H9 (cell line): ENCODE measurements at regions not wholly inside any gene's neighbourhood (a gene's known extent, or its start where the extent isn't known, plus 50 kb on each side); places are given as distances from the start of the nearest gene placed in this dataset.

Experiments
- DNase-seq: peaks from one replicate; pipeline ENCODE4 v3.0.0-alpha.2; 2017
- H2AFZ ChIP-seq: one replicate; pipeline ENCODE4 v1.6.1; 2013; ENCODE audit warnings: mild to moderate bottlenecking, low read length, control low read depth, moderate library complexity
- H2AK5ac ChIP-seq: 2 replicates; pipeline ENCODE4 v1.6.1; 2013; ENCODE audit warnings: low read length, control low read depth, mixed read lengths; ENCODE audit not compliant: insufficient read length
- H2BK120ac ChIP-seq: one replicate; pipeline ENCODE4 v1.6.1; 2013; ENCODE audit warnings: low read depth, mild to moderate bottlenecking, low read length, control low read depth, inconsistent platforms; ENCODE audit not compliant: poor library complexity, severe bottlenecking
- H2BK12ac ChIP-seq: 2 replicates; pipeline ENCODE4 v1.6.1; 2013; ENCODE audit warnings: low read length, control low read depth, mixed read lengths, low read depth; ENCODE audit not compliant: insufficient read length
- H2BK15ac ChIP-seq: 2 replicates; pipeline ENCODE4 v1.6.1; 2013; ENCODE audit warnings: low read depth, low read length, control low read depth
- H2BK20ac ChIP-seq: one replicate; pipeline ENCODE4 v1.6.1; 2013; ENCODE audit warnings: low read depth, mild to moderate bottlenecking, low read length, control low read depth, inconsistent platforms; ENCODE audit not compliant: poor library complexity, severe bottlenecking
- H2BK5ac ChIP-seq: 2 replicates; pipeline ENCODE4 v1.6.1; 2013; ENCODE audit warnings: low read length, control low read depth, mixed read lengths; ENCODE audit not compliant: insufficient read length
- H3K14ac ChIP-seq: 2 replicates; pipeline ENCODE4 v1.6.1; 2013; ENCODE audit warnings: low read length, control low read depth; ENCODE audit not compliant: insufficient read depth
- H3K18ac ChIP-seq: 2 replicates; pipeline ENCODE4 v1.6.1; 2013; ENCODE audit warnings: low read depth, mild to moderate bottlenecking, mixed read lengths, low read length, control low read depth; ENCODE audit not compliant: insufficient read length
- H3K23ac ChIP-seq: 2 replicates; pipeline ENCODE4 v1.6.1; 2013; ENCODE audit warnings: low read length, control low read depth, mixed read lengths, low read depth; ENCODE audit not compliant: insufficient read length
- H3K23me2 ChIP-seq: 2 replicates; pipeline ENCODE4 v1.6.1; 2013; ENCODE audit warnings: low read depth, mild to moderate bottlenecking, mixed read lengths, low read length, control low read depth; ENCODE audit not compliant: insufficient read length, poor library complexity, severe bottlenecking
- H3K27ac ChIP-seq: 2 replicates; pipeline ENCODE4 v1.5.1; 2013; ENCODE audit warnings: low read length, control low read depth, mixed read lengths, low read depth; ENCODE audit not compliant: insufficient read length
- H3K27me3 ChIP-seq: 2 replicates; pipeline ENCODE4 v1.6.1; 2013; ENCODE audit warnings: low read length, control low read depth, inconsistent platforms; ENCODE audit not compliant: insufficient read depth
- H3K4ac ChIP-seq: 2 replicates; pipeline ENCODE4 v1.6.1; 2013; ENCODE audit warnings: low read depth, mild to moderate bottlenecking, control low read depth, inconsistent platforms, low read length, moderate library complexity
- H3K4me1 ChIP-seq: 2 replicates; pipeline ENCODE4 v1.6.1; 2013; ENCODE audit warnings: low read length, control low read depth, inconsistent platforms; ENCODE audit not compliant: insufficient read depth
- H3K4me2 ChIP-seq: 2 replicates; pipeline ENCODE4 v1.6.1; 2013; ENCODE audit warnings: low read length, control low read depth, mixed read lengths; ENCODE audit not compliant: insufficient read length, insufficient read depth
- H3K56ac ChIP-seq: 2 replicates; pipeline ENCODE4 v1.6.1; 2013; ENCODE audit warnings: low read depth, mild to moderate bottlenecking, mixed read lengths, low read length, control low read depth; ENCODE audit not compliant: insufficient read length
- H3K79me1 ChIP-seq: 2 replicates; pipeline ENCODE4 v1.6.1; 2013; ENCODE audit warnings: low read depth, mild to moderate bottlenecking, moderate library complexity, low read length, control low read depth, inconsistent platforms; ENCODE audit not compliant: insufficient read depth, poor library complexity, severe bottlenecking
- H3K79me2 ChIP-seq: 2 replicates; pipeline ENCODE4 v1.6.1; 2013; ENCODE audit warnings: low read length, control low read depth, inconsistent platforms; ENCODE audit not compliant: insufficient read depth
- H3K9ac ChIP-seq: 2 replicates; pipeline ENCODE4 v1.6.1; 2013; ENCODE audit warnings: low read length, control low read depth, mixed read lengths; ENCODE audit not compliant: insufficient read length; ENCODE audit errors: extremely low read depth
- H3K9me3 ChIP-seq: one replicate; pipeline ENCODE4 v1.6.1; 2013; ENCODE audit warnings: low read depth, low read length, inconsistent platforms; ENCODE audit not compliant: control insufficient read depth
- H3T11ph ChIP-seq: one replicate; pipeline ENCODE4 v1.6.1; 2013; ENCODE audit warnings: mild to moderate bottlenecking, low read length, control low read depth, inconsistent platforms
- H4K20me1 ChIP-seq: one replicate; pipeline ENCODE4 v1.6.1; 2013; ENCODE audit not compliant: control insufficient read depth, insufficient read length, insufficient read depth
- H4K5ac ChIP-seq: 2 replicates; pipeline ENCODE4 v1.6.1; 2013; ENCODE audit warnings: low read depth, mild to moderate bottlenecking, mixed read lengths, low read length, control low read depth; ENCODE audit not compliant: insufficient read length
- H4K8ac ChIP-seq: replicated peaks from 2 replicates; pipeline ENCODE4 v1.6.1; 2013; ENCODE audit warnings: low read length, control low read depth, mixed read lengths, low read depth; ENCODE audit not compliant: insufficient read length
- H4K91ac ChIP-seq: 2 replicates; pipeline ENCODE4 v1.6.1; 2013; ENCODE audit warnings: low read depth, mild to moderate bottlenecking, moderate library complexity, mixed read lengths, low read length, control low read depth; ENCODE audit not compliant: insufficient read length
- H3K27ac Mint-ChIP-seq, 3 experiments: 2 replicates in 2 of 3; 3 replicates in 1 of 3; pipeline ENCODE4 v1.8.0; 2020 to 2021; ENCODE audit warnings: mixed read lengths in 3 of 3, mild to moderate bottlenecking in 1 of 3, moderate library complexity in 1 of 3
- H3K27me3 Mint-ChIP-seq: 2 replicates; pipeline ENCODE4 v1.8.0; 2021; ENCODE audit warnings: low read depth, mild to moderate bottlenecking, moderate library complexity, mixed read lengths
- H3K36me3 Mint-ChIP-seq, 3 experiments: 2 replicates in 2 of 3; 3 replicates in 1 of 3; pipeline ENCODE4 v1.8.0; 2020 to 2021; ENCODE audit warnings: low read depth in 3 of 3, mixed read lengths in 3 of 3; ENCODE audit not compliant: insufficient read depth in 1 of 3
- H3K4me1 Mint-ChIP-seq, 2 experiments: 2 replicates each; pipeline ENCODE4 v1.8.0; 2020; ENCODE audit warnings: mixed read lengths in 2 of 2
- H3K4me3 Mint-ChIP-seq, 2 experiments: 2 replicates in 1 of 2; 3 replicates in 1 of 2; pipeline ENCODE4 v1.8.0; 2020 to 2021; ENCODE audit warnings: mild to moderate bottlenecking in 2 of 2, mixed read lengths in 2 of 2, moderate library complexity in 1 of 2
- H3K9me3 Mint-ChIP-seq, 2 experiments: 2 replicates in 1 of 2; 3 replicates in 1 of 2; pipeline ENCODE4 v1.8.0; 2020; ENCODE audit warnings: mild to moderate bottlenecking in 2 of 2, mixed read lengths in 2 of 2, moderate library complexity in 1 of 2
- WGBS: extraction: QIAGEN DNeasy Blood & Tissue Kit; methylation state at CpG from one replicate; pipeline ENCODE4 v1.1.7; 2013; ENCODE audit warnings: missing lambda C conversion rate, low lambda C conversion rate, mixed read lengths; ENCODE audit not compliant: insufficient read length; ENCODE audit errors: extremely low coverage; 5-methylcytosine and 5-hydroxymethylcytosine counted together
- TF ChIP-seq, protein P1 (sequence below): fragments of 200-600 bp; sonication (generic); conservative IDR thresholded peaks from 3 replicates; pipeline ENCODE4 v1.8.0; 2021; ENCODE audit warnings: antibody characterized with exemption, mild to moderate bottlenecking

GRCh38 chr3:167051421-167051820 lies 328.7 kb downstream of the ZBBX start:
- TF ChIP-seq, protein P1, sequence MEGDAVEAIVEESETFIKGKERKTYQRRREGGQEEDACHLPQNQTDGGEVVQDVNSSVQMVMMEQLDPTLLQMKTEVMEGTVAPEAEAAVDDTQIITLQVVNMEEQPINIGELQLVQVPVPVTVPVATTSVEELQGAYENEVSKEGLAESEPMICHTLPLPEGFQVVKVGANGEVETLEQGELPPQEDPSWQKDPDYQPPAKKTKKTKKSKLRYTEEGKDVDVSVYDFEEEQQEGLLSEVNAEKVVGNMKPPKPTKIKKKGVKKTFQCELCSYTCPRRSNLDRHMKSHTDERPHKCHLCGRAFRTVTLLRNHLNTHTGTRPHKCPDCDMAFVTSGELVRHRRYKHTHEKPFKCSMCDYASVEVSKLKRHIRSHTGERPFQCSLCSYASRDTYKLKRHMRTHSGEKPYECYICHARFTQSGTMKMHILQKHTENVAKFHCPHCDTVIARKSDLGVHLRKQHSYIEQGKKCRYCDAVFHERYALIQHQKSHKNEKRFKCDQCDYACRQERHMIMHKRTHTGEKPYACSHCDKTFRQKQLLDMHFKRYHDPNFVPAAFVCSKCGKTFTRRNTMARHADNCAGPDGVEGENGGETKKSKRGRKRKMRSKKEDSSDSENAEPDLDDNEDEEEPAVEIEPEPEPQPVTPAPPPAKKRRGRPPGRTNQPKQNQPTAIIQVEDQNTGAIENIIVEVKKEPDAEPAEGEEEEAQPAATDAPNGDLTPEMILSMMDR: no peak
- Histone ChIP-seq H4K5ac (no peak overlapping the region), H3K4me1 (no peaks in the 10 kb centered on the region; the same call in 1 of the 2 replicates), H3K23ac (no peak overlapping the region), H2BK120ac (no peak overlapping the region), H3T11ph (no peak overlapping the region), H2AFZ (no peak overlapping the region), H4K20me1 (no peaks in the 10 kb centered on the region), H4K8ac (no peak overlapping the region), H3K79me1 (no peaks in the 10 kb centered on the region), H3K9me3 (no peaks in the 10 kb centered on the region), H2AK5ac (no peak overlapping the region), H2BK15ac (no peak overlapping the region), H3K56ac (no peak overlapping the region), H3K27ac (no peak overlapping the region), H3K14ac (no peak overlapping the region), H3K4me2 (no peak overlapping the region), H2BK5ac (no peak overlapping the region), H2BK12ac (no peak overlapping the region), H3K4ac (no peak overlapping the region), H3K23me2 (no peaks in the 10 kb centered on the region), H3K79me2 (no peaks in the 10 kb centered on the region), H3K9ac (no peak overlapping the region), H2BK20ac (no peak overlapping the region), H3K27me3 (no peaks in the 10 kb centered on the region), H4K91ac (no peak overlapping the region), H3K18ac (no peak overlapping the region)
- H3K9me3 Mint-ChIP-seq: no peaks in the 10 kb centered on the region
- H3K4me1 Mint-ChIP-seq: peaks cover 0 to 5% of the 10 kb centered on the region in 2 experiments; a peak in 1 of 4 replicates
- DNase-seq: peak; percentile 40
- no peaks in the 10 kb centered on the region for H3K36me3 Mint-ChIP-seq
- no peak overlapping the region for H3K4me3 Mint-ChIP-seq
- H3K27me3 Mint-ChIP-seq: no peaks in the 10 kb centered on the region
- WGBS: no CpG with 5 or more reads among the region's 4 CpGs
- no peak overlapping the region; a peak in 1 of 7 replicates for H3K27ac Mint-ChIP-seq
